ENCODE measurements at regions not wholly inside any gene's neighbourhood (a gene's known extent, or its start where the extent isn't known, plus 50 kb on each side); places are given as distances from the start of the nearest gene placed in this dataset.

GRCh38 chr2:220747736-220748135 lies 824.4 kb downstream of the EPHA4 start:
- TF ChIP-seq MAFF (IDR thresholded peaks at IDR 0.05; ENCODE audit: low read depth, low read length): peak; percentile 94
- TF ChIP-seq CREB1 (IDR thresholded peaks at IDR 0.05): peak; percentile 36; the same call in 1 of the 2 replicates
- TF ChIP-seq CREB1 (CRISPR knock-in tag; IDR thresholded peaks at IDR 0.05): no peak
- TF ChIP-seq MAFK (conservative IDR thresholded peaks at IDR 0.05 in 1 of 2, IDR thresholded peaks at IDR 0.05 in 1 of 2; ENCODE audit: low read length in 2 of 2): peak; percentile 91 to 97
- no peak for TF ChIP-seq NFKBIZ (CRISPR knock-in tag; IDR thresholded peaks at IDR 0.05)
- peak; percentile 84 for TF ChIP-seq NFE2L2 (IDR thresholded peaks at IDR 0.05; ENCODE audit: low read length)
- intact Hi-C loops (cut with micrococcal nuclease; ENCODE audit: unreplicated experiment): no loop called here
- FAIRE-seq: no peak
- Histone ChIP-seq H3K4me3 (replicated peaks in 1 of 3; ENCODE audit: insufficient read depth in 1 of 3, low read depth in 2 of 3, low read length in 3 of 3) (no peak overlapping the region), H3K27ac (ENCODE audit: extremely low read length, insufficient read depth, low read length) (no peak overlapping the region), H3K9ac (ENCODE audit: insufficient read depth, low read depth, low read length) (no peak overlapping the region), H3K36me3 (replicated peaks in 1 of 2; ENCODE audit: control insufficient read depth in 1 of 2, insufficient read depth in 2 of 2, low read length in 2 of 2) (no peaks in the 10 kb centered on the region), H3K79me2 (ENCODE audit: insufficient read depth, low read length) (no peaks in the 10 kb centered on the region), H3K9me3 (ENCODE audit: low read length) (peaks cover 51% of the 10 kb centered on the region), H3K4me1 (ENCODE audit: insufficient read depth, low read length) (no peaks in the 10 kb centered on the region), H2AFZ (ENCODE audit: low read length) (no peak overlapping the region), H3K27me3 (ENCODE audit: control insufficient read depth in 1 of 2, insufficient read depth in 2 of 2, low read length in 2 of 2) (no peaks in the 10 kb centered on the region), H3K4me2 (ENCODE audit: low read depth, low read length) (no peak overlapping the region), H4K20me1 (ENCODE audit: insufficient read depth, low read length) (no peaks in the 10 kb centered on the region)
- in situ Hi-C loops (cut with HindIII; ENCODE audit: extremely low pct_ligation_motif_present, low pct_unique_long_range_greater_than_20kb): no loop called here
- ATAC-seq: no peak
- 4% methylated on average over 1 of the region's 1 CpG for WGBS (ENCODE audit: low lambda C conversion rate)
- ChIA-PET POLR2A (no interaction called here), CTCF (ENCODE audit: low intra/inter-chr PET ratio, low total read pairs) (no interaction called here)
- BruUV-seq (replicated peaks): no TSS peak
- DNase-seq (ENCODE audit: low spot score): no peak

GRCh38 chr2:220748875-220749479 lies 823.1 kb downstream of the EPHA4 start:
- FAIRE-seq (no peak), ATAC-seq (no peak), DNase-seq (ENCODE audit: low spot score) (no peak)
- ChIA-PET CTCF (ENCODE audit: low intra/inter-chr PET ratio, low total read pairs) (no interaction called here), POLR2A (no interaction called here)
- no TSS peak for BruUV-seq (replicated peaks)
- 17% methylated on average over 9 of the region's 12 CpGs for WGBS (ENCODE audit: low lambda C conversion rate)
- Histone ChIP-seq H3K4me1 (ENCODE audit: insufficient read depth, low read length) (no peaks in the 10 kb centered on the region), H3K79me2 (ENCODE audit: insufficient read depth, low read length) (no peaks in the 10 kb centered on the region), H4K20me1 (ENCODE audit: insufficient read depth, low read length) (no peaks in the 10 kb centered on the region), H3K27me3 (ENCODE audit: control insufficient read depth in 1 of 2, insufficient read depth in 2 of 2, low read length in 2 of 2) (no peaks in the 10 kb centered on the region), H3K36me3 (replicated peaks in 1 of 2; ENCODE audit: control insufficient read depth in 1 of 2, insufficient read depth in 2 of 2, low read length in 2 of 2) (no peaks in the 10 kb centered on the region), H3K27ac (ENCODE audit: extremely low read length, insufficient read depth, low read length) (no peak overlapping the region), H3K4me3 (replicated peaks in 1 of 3; ENCODE audit: insufficient read depth in 1 of 3, low read depth in 2 of 3, low read length in 3 of 3) (no peak overlapping the region), H3K9me3 (ENCODE audit: low read length) (peaks cover 57% of the 10 kb centered on the region), H3K4me2 (ENCODE audit: low read depth, low read length) (no peak overlapping the region), H2AFZ (ENCODE audit: low read length) (no peak overlapping the region), H3K9ac (ENCODE audit: insufficient read depth, low read depth, low read length) (no peak overlapping the region)
- in situ Hi-C loops (cut with HindIII; ENCODE audit: extremely low pct_ligation_motif_present, low pct_unique_long_range_greater_than_20kb): no loop called here
- intact Hi-C loops (cut with micrococcal nuclease; ENCODE audit: unreplicated experiment): no loop called here
- TF ChIP-seq STAT5B (CRISPR knock-in tag; IDR thresholded peaks at IDR 0.05): no peak
- no peak for TF ChIP-seq ZBTB7B (CRISPR knock-in tag; IDR thresholded peaks at IDR 0.05)
- no peak for TF ChIP-seq ZNF629 (CRISPR knock-in tag; conservative IDR thresholded peaks at IDR 0.05)
- TF ChIP-seq ZNF607 (CRISPR knock-in tag; IDR thresholded peaks at IDR 0.05; ENCODE audit: borderline replicate concordance): no peak
- TF ChIP-seq ZBTB42 (CRISPR knock-in tag; IDR thresholded peaks at IDR 0.05): no peak
- no peak for TF ChIP-seq THAP9 (CRISPR knock-in tag; IDR thresholded peaks at IDR 0.05; ENCODE audit: borderline replicate concordance)
- no peak for TF ChIP-seq TRIM22 (IDR thresholded peaks at IDR 0.05)
- no peak for TF ChIP-seq JUNB (CRISPR knock-in tag; IDR thresholded peaks at IDR 0.05; ENCODE audit: borderline replicate concordance)
- TF ChIP-seq NR0B2 (CRISPR knock-in tag; IDR thresholded peaks at IDR 0.05): no peak
- no peak for TF ChIP-seq ZNF776 (CRISPR knock-in tag; IDR thresholded peaks at IDR 0.05)
